Skeletal muscle satellite cell (primary cell): ENCODE measurements at regions not wholly inside any gene's neighbourhood (a gene's known extent, or its start where the extent isn't known, plus 50 kb on each side); places are given as distances from the start of the nearest gene placed in this dataset.

Source experiments
- H3K27me3 ChIP-seq: 2 replicates; pipeline ENCODE4 v1.7.0; 2013; ENCODE audit warnings: low read length; ENCODE audit not compliant: control insufficient read depth, insufficient read depth
- H3K36me3 ChIP-seq: 2 replicates; pipeline ENCODE4 v1.7.0; 2013; ENCODE audit warnings: mild to moderate bottlenecking, control low read depth, low read length; ENCODE audit not compliant: insufficient read depth
- H3K4me1 ChIP-seq: 2 replicates; pipeline ENCODE4 v1.7.0; 2013; ENCODE audit warnings: low read length; ENCODE audit not compliant: control insufficient read depth, insufficient read depth
- H3K4me2 ChIP-seq: 2 replicates; pipeline ENCODE4 v1.7.0; 2013; ENCODE audit warnings: mild to moderate bottlenecking, low read length
- H3K4me3 ChIP-seq: 2 replicates; pipeline ENCODE4 v1.7.0; 2013; ENCODE audit warnings: low read length
- H3K9ac ChIP-seq: 2 replicates; pipeline ENCODE4 v1.7.0; 2013; ENCODE audit warnings: mild to moderate bottlenecking, low read depth, low read length, moderate library complexity
- H3K9me3 ChIP-seq: replicated peaks from 2 replicates; pipeline ENCODE4 v1.7.0; 2013; ENCODE audit warnings: mild to moderate bottlenecking, control low read depth, low read length

GRCh38 chr1:30484668-30485067, 238.7 kb downstream of the MATN1 start:
- Histone ChIP-seq H3K9me3 (peaks cover 17% of the 10 kb centered on the region), H3K4me3 (no peak overlapping the region), H3K36me3 (no peaks in the 10 kb centered on the region), H3K4me1 (no peaks in the 10 kb centered on the region), H3K4me2 (no peak overlapping the region), H3K9ac (no peak overlapping the region), H3K27me3 (no peaks in the 10 kb centered on the region)

- Histone ChIP-seq H3K4me1 (no peaks in the 10 kb centered on the region), H3K9me3 (peaks cover 17% of the 10 kb centered on the region), H3K4me3 (no peak overlapping the region), H3K4me2 (no peak overlapping the region), H3K36me3 (no peaks in the 10 kb centered on the region), H3K27me3 (no peaks in the 10 kb centered on the region), H3K9ac (no peak overlapping the region)
Measured at GRCh38 chr1:30479575-30479974, 243.8 kb downstream of the MATN1 start.

DNA sequence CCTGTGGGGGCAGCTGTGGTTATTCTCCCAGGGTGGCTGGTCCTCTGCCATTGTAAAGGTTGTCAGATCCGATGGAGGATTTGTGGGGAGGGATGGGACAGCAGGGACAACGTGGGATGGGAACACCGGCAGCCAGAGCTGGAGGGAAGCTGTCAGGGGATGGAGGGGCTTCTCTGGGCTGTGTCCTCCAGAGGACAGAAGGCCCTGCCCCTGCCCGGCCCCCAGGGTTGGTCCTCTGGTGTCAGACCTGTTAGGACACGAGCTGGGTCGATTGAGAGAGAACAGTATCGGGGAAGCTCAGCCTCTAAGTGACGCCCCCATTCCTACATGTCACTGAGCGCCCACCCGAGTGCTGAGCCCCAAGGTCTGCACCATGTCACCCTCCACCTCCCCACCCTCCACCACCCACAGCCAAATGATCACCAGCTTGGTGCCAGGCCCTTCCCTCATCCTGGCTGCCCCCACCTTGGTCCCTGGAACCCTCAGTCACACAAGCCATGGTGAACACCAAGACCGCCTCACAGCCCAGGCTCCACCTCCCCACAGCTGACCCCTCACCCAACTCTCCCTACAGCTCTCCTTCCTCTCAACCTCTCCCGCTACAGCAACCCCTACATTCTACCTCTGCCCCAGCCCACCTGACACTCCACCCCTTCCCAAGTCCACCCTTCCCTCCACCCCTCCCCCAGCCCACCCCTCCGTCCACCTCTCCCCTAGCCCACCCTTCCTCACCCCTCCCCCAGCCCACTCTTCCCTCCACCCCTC, 244.4 kb downstream of the MATN1 start:
- peaks cover 13% of the 10 kb centered on the region for H3K9me3 ChIP-seq
- H3K9ac ChIP-seq, result no peak overlapping the region
- H3K27me3 ChIP-seq, result no peaks in the 10 kb centered on the region
- no peak overlapping the region for H3K4me3 ChIP-seq
- no peaks in the 10 kb centered on the region for H3K4me1 ChIP-seq
- H3K36me3 ChIP-seq, result no peaks in the 10 kb centered on the region
- H3K4me2 ChIP-seq, result no peak overlapping the region

GRCh38 chr1:30478283-30478682, 245.1 kb downstream of the MATN1 start:
- no peak overlapping the region for H3K9ac ChIP-seq
- peaks cover 13% of the 10 kb centered on the region for H3K9me3 ChIP-seq
- no peaks in the 10 kb centered on the region for H3K27me3 ChIP-seq
- no peaks in the 10 kb centered on the region for H3K36me3 ChIP-seq
- H3K4me2 ChIP-seq, result no peak overlapping the region
- no peaks in the 10 kb centered on the region for H3K4me1 ChIP-seq
- no peak overlapping the region for H3K4me3 ChIP-seq

GRCh38 chr1:30477588-30477987, 245.8 kb downstream of the MATN1 start:
- H3K36me3 ChIP-seq, result no peaks in the 10 kb centered on the region
- H3K9ac ChIP-seq, result no peak overlapping the region
- no peaks in the 10 kb centered on the region for H3K27me3 ChIP-seq
- no peak overlapping the region for H3K4me2 ChIP-seq
- no peaks in the 10 kb centered on the region for H3K4me1 ChIP-seq
- no peak overlapping the region for H3K4me3 ChIP-seq
- H3K9me3 ChIP-seq, result peaks cover 9% of the 10 kb centered on the region

DNA sequence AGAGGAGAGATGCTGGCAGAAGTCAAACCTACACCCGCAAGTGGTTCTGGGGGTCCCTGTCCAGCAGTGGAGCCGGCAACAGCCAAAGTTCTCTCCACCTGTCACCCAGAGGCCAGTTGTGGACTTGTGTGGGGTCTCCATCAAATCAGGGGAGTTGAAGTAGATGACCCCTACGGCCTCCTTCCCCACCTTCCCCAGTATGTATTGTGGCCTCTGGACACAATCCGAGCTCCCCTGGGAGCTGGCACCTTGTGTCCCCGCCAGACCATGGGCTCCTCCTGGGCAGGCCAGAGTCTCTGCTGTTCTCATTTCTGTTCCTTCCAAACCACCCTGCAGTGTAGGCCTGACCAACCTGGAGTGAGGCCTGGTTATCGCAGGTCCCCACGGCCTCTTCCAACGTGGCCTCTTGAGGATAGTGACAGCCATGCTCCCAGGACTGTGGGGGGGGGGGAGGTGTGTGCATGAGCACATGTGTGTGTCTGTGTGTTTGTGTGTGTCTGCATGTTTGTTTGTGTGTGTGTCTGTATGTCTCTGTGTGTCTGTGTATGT, 246.4 kb downstream of the MATN1 start:
- Histone ChIP-seq H3K27me3 (no peaks in the 10 kb centered on the region), H3K4me3 (no peak overlapping the region), H3K9me3 (peaks cover 4% of the 10 kb centered on the region), H3K9ac (no peak overlapping the region), H3K36me3 (no peaks in the 10 kb centered on the region), H3K4me2 (no peak overlapping the region), H3K4me1 (no peaks in the 10 kb centered on the region)

- H3K4me3 ChIP-seq, result no peak overlapping the region
- no peaks in the 10 kb centered on the region for H3K36me3 ChIP-seq
- H3K9ac ChIP-seq, result no peak overlapping the region
- H3K4me2 ChIP-seq, result no peak overlapping the region
- no peaks in the 10 kb centered on the region for H3K4me1 ChIP-seq
- peaks cover 3% of the 10 kb centered on the region for H3K9me3 ChIP-seq
- no peaks in the 10 kb centered on the region for H3K27me3 ChIP-seq
Measured at GRCh38 chr1:30476476-30476875, 246.9 kb downstream of the MATN1 start.

DNA sequence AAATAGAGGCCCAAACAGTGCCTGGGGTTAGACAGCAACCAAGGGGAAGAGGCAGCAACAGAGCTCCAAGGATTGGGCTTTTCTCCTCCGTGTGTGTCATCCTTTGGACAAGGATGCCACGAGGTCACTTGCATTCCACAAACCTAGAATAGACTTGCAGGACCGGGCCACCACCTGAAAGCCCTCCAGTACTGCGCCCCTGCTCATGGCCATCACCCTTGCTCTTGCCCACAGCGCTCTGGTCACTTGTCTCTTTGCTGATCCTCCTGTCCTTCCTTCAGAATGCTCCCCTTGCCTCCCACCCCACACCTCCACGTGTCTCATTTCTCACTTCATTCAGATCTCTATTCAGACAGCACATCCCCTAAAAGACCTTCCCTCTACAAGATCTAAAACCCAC, 247.4 kb downstream of the MATN1 start:
- H3K4me3 ChIP-seq, result no peak overlapping the region
- no peak overlapping the region for H3K9ac ChIP-seq
- no peak overlapping the region for H3K4me2 ChIP-seq
- peaks cover 3% of the 10 kb centered on the region for H3K9me3 ChIP-seq
- H3K27me3 ChIP-seq, result no peaks in the 10 kb centered on the region
- H3K36me3 ChIP-seq, result no peaks in the 10 kb centered on the region
- H3K4me1 ChIP-seq, result no peaks in the 10 kb centered on the region

DNA sequence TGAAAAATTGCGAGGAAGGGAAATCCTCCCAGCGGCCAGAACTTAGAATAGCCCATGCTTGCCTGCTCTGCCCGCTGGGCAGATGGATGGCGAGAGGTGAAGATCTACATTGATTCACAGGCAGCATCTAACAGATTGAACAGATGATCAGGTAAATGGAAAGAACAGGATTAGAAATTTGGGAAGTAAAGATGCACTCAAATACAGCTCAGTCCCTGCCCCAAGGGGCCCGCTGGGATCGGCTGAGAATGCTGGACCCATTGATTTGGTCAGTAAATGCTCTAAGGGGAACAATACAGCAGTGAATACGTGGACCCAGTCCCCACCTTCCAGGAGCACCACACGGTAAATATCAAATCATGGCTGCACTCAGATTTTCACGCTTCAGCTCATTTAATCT, 248.2 kb downstream of the MATN1 start:
- Histone ChIP-seq H3K4me1 (no peaks in the 10 kb centered on the region), H3K4me3 (no peak overlapping the region), H3K4me2 (no peak overlapping the region), H3K9me3 (no peaks in the 10 kb centered on the region), H3K9ac (no peak overlapping the region), H3K27me3 (no peaks in the 10 kb centered on the region), H3K36me3 (no peaks in the 10 kb centered on the region)

GRCh38 chr1:30474818-30475200, 248.6 kb downstream of the MATN1 start:
- H3K9ac ChIP-seq, result no peak overlapping the region
- no peaks in the 10 kb centered on the region for H3K9me3 ChIP-seq
- H3K4me1 ChIP-seq, result no peaks in the 10 kb centered on the region
- H3K27me3 ChIP-seq, result no peaks in the 10 kb centered on the region
- H3K4me2 ChIP-seq, result no peak overlapping the region
- no peak overlapping the region for H3K4me3 ChIP-seq
- H3K36me3 ChIP-seq, result no peaks in the 10 kb centered on the region

GRCh38 chr1:30473922-30474817, 249.2 kb downstream of the MATN1 start:
- H3K4me2 ChIP-seq, result no peak overlapping the region
- H3K4me1 ChIP-seq, result no peaks in the 10 kb centered on the region
- H3K9ac ChIP-seq, result no peak overlapping the region
- H3K9me3 ChIP-seq, result no peaks in the 10 kb centered on the region
- H3K36me3 ChIP-seq, result no peaks in the 10 kb centered on the region
- H3K4me3 ChIP-seq, result no peak overlapping the region
- no peaks in the 10 kb centered on the region for H3K27me3 ChIP-seq
